Loucy (cell line): ENCODE measurements at regions not wholly inside any gene's neighbourhood (a gene's known extent, or its start where the extent isn't known, plus 50 kb on each side); places are given as distances from the start of the nearest gene placed in this dataset.

Source experiments
- H2AFZ ChIP-seq: fragments of 200-600 bp; sonication (generic); 2 replicates; pipeline ENCODE4 v1.6.0; 2016; ENCODE audit warnings: antibody characterized with exemption, mild to moderate bottlenecking, low read length, moderate library complexity
- H3F3A ChIP-seq: fragments of 200-600 bp; 2 replicates; pipeline ENCODE4 v1.6.0; 2016; ENCODE audit warnings: antibody characterized with exemption, low read depth, mild to moderate bottlenecking
- H3K27me3 ChIP-seq: fragments of 200-600 bp; sonication (generic); 2 replicates; pipeline ENCODE4 v1.6.1; 2014; ENCODE audit warnings: low read length, mild to moderate bottlenecking; ENCODE audit not compliant: insufficient read depth, poor library complexity, severe bottlenecking
- H3K36me3 ChIP-seq: fragments of 200-600 bp; sonication (generic); 2 replicates; pipeline ENCODE4 v1.6.1; 2016; ENCODE audit warnings: low read length; ENCODE audit not compliant: insufficient read depth
- H3K4me1 ChIP-seq: fragments of 200-600 bp; sonication (generic); 2 replicates; pipeline ENCODE4 v1.5.1; 2014; ENCODE audit warnings: low read length, mild to moderate bottlenecking; ENCODE audit not compliant: insufficient read depth, poor library complexity, severe bottlenecking
- H3K4me2 ChIP-seq: fragments of 200-600 bp; sonication (generic); 2 replicates; pipeline ENCODE4 v1.6.0; 2014; ENCODE audit warnings: antibody characterized with exemption, low read length, low read depth, mild to moderate bottlenecking; ENCODE audit not compliant: poor library complexity, severe bottlenecking
- H3K4me3 ChIP-seq: fragments of 200-600 bp; sonication (generic); 2 replicates; pipeline ENCODE4 v1.5.1; 2014; ENCODE audit warnings: low read length, mild to moderate bottlenecking, mixed read lengths; ENCODE audit not compliant: poor library complexity, severe bottlenecking
- H3K79me2 ChIP-seq: fragments of 200-600 bp; sonication (generic); 2 replicates; pipeline ENCODE4 v1.6.1; 2014; ENCODE audit warnings: low read length; ENCODE audit not compliant: insufficient read depth
- H3K9ac ChIP-seq: fragments of 200-600 bp; sonication (generic); 2 replicates; pipeline ENCODE4 v1.6.0; 2014; ENCODE audit warnings: mild to moderate bottlenecking, low read depth, low read length, moderate library complexity; ENCODE audit not compliant: poor library complexity, severe bottlenecking
- H3K9me2 ChIP-seq: fragments of 200-600 bp; sonication (generic); replicated peaks from 2 replicates; pipeline ENCODE4 v1.6.1; 2016; ENCODE audit warnings: low read depth, low read length, mixed read lengths
- H3K9me3 ChIP-seq: fragments of 200-600 bp; sonication (generic); 2 replicates; pipeline ENCODE4 v1.6.1; 2014; ENCODE audit warnings: mild to moderate bottlenecking, antibody characterized with exemption, low read length, low read depth; ENCODE audit not compliant: insufficient read depth
- H4K20me1 ChIP-seq: fragments of 200-600 bp; sonication (generic); 2 replicates; pipeline ENCODE4 v1.6.0; 2014; ENCODE audit warnings: antibody characterized with exemption, low read length, mild to moderate bottlenecking; ENCODE audit not compliant: insufficient read depth, poor library complexity, severe bottlenecking
- EZH2phosphoT487 ChIP-seq: fragments of 200-600 bp; IDR thresholded peaks from 2 replicates; pipeline ENCODE4 v1.6.1; 2018; ENCODE audit warnings: antibody characterized with exemption, mild to moderate bottlenecking, moderate library complexity, borderline replicate concordance
- TF ChIP-seq, protein P1 (sequence below): fragments of 200-600 bp; sonication (generic); conservative IDR thresholded peaks from 2 replicates; pipeline ENCODE4 v1.5.1; 2014; ENCODE audit warnings: mild to moderate bottlenecking, antibody characterized with exemption, low read length

DNA sequence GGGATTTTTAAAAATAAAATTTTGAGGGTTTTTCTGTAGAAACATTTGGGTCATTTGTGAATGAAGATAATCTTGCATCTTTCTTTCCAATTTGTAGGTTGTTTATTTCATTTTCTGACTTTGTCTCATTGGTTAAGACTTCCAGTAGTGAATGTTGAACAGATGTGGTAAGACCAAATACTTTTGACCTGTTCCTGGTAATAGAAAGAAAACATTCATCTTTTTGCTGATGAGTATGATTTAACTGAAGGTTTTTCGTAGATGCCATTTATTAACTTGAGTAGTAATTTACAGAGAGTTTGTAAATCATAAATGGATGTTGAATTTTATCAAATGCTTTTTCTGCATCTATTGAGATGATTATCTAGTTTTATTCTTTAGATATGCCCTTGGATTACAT, 416.1 kb upstream of the CITED2 start:
- no peaks in the 10 kb centered on the region for H3K79me2 ChIP-seq
- no peaks in the 10 kb centered on the region for H3K9me3 ChIP-seq
- H3K4me1 ChIP-seq = no peaks in the 10 kb centered on the region
- no peak overlapping the region for H2AFZ ChIP-seq
- no peak overlapping the region for H3K4me2 ChIP-seq
- H4K20me1 ChIP-seq = no peaks in the 10 kb centered on the region
- H3F3A ChIP-seq = no peaks in the 10 kb centered on the region
- H3K27me3 ChIP-seq = no peaks in the 10 kb centered on the region
- H3K4me3 ChIP-seq = no peak overlapping the region
- H3K36me3 ChIP-seq = no peaks in the 10 kb centered on the region
- TF ChIP-seq, protein P1, sequence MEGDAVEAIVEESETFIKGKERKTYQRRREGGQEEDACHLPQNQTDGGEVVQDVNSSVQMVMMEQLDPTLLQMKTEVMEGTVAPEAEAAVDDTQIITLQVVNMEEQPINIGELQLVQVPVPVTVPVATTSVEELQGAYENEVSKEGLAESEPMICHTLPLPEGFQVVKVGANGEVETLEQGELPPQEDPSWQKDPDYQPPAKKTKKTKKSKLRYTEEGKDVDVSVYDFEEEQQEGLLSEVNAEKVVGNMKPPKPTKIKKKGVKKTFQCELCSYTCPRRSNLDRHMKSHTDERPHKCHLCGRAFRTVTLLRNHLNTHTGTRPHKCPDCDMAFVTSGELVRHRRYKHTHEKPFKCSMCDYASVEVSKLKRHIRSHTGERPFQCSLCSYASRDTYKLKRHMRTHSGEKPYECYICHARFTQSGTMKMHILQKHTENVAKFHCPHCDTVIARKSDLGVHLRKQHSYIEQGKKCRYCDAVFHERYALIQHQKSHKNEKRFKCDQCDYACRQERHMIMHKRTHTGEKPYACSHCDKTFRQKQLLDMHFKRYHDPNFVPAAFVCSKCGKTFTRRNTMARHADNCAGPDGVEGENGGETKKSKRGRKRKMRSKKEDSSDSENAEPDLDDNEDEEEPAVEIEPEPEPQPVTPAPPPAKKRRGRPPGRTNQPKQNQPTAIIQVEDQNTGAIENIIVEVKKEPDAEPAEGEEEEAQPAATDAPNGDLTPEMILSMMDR = no peak
- no peak for TF ChIP-seq EZH2phosphoT487
- no peak overlapping the region for H3K9ac ChIP-seq
- H3K9me2 ChIP-seq = no peaks in the 10 kb centered on the region

DNA sequence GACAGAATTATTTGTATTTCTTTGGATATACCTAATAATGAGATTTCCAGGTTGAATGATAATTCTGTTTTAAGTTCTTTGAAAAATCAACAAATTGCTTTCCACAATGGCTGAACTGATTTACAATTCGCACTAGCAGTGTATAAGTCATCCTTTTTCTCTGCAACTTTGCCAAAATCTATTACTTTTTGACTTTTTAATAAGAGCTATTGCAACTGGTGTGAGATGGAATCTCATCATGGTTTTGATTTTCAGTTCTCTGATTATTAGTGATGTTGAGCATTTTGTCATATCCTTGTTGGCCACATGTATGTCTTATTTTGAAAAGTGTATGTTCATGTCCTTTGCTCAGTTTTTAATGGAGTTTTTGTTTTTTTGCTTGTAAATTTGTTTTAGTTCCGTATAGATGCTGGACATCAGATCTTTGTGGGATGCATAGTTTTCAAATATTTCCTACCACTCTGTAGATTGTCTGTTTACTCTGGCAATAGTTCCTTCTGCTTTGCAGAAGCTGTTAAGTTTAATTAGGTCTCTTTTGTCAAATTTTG, 409.8 kb upstream of the CITED2 start:
- no peaks in the 10 kb centered on the region for H3K27me3 ChIP-seq
- no peaks in the 10 kb centered on the region for H3K36me3 ChIP-seq
- no peaks in the 10 kb centered on the region for H3F3A ChIP-seq
- TF ChIP-seq, protein P1 = no peak
- no peak for TF ChIP-seq EZH2phosphoT487
- H3K4me1 ChIP-seq = no peaks in the 10 kb centered on the region
- H3K9ac ChIP-seq = no peak overlapping the region
- no peak overlapping the region for H3K4me2 ChIP-seq
- no peaks in the 10 kb centered on the region for H3K79me2 ChIP-seq
- H4K20me1 ChIP-seq = no peaks in the 10 kb centered on the region
- no peak overlapping the region for H3K4me3 ChIP-seq
- no peaks in the 10 kb centered on the region for H3K9me2 ChIP-seq
- no peaks in the 10 kb centered on the region for H3K9me3 ChIP-seq
- no peak overlapping the region for H2AFZ ChIP-seq

DNA sequence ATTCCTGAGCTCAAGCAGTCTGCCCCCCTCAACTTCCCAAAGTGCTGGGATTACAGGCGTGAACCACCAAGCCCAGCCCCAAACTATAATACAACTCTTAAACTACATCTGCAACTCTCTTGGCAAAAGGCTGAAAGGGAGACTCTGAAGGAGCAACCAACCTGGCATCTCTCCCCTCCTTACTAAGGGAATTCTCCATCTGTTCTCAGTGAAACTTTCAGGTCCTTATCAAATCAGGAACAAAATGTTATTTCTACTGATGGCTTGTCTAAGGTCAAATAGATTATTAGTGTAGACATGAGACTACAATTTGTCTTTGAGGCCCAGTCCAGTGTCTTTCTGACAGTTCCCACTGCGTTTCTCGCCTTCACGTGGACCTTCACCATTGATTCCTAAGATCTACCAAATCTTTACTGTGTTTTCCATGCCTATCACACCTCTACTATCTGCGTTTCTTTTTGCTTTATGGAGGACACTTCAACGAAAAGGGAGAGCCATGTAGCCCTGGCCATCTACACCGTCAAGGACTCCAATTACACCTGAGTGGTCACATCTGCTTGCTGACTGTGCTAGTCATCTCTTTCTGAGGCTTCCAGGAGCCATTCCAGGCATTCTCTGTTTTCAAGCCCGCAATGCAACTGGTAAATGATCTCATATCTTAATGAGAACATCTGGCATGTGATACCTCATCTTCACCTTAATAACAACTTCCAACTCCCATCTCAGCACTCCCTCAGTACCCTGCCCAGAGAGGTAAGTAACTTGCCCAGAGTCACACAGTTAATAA, 405.7 kb upstream of the CITED2 start:
- TF ChIP-seq EZH2phosphoT487 = no peak
- TF ChIP-seq, protein P1 = no peak
- Histone ChIP-seq H3K9me2 (no peaks in the 10 kb centered on the region), H4K20me1 (no peaks in the 10 kb centered on the region), H2AFZ (no peak overlapping the region), H3K9me3 (no peaks in the 10 kb centered on the region), H3F3A (no peaks in the 10 kb centered on the region), H3K27me3 (no peaks in the 10 kb centered on the region), H3K36me3 (no peaks in the 10 kb centered on the region), H3K9ac (no peak overlapping the region), H3K4me3 (no peak overlapping the region), H3K4me1 (no peaks in the 10 kb centered on the region), H3K79me2 (no peaks in the 10 kb centered on the region), H3K4me2 (no peak overlapping the region)
